Astrocyte (in vitro differentiated cells and primary cell): ENCODE measurements at regions not wholly inside any gene's neighbourhood (a gene's known extent, or its start where the extent isn't known, plus 50 kb on each side); places are given as distances from the start of the nearest gene placed in this dataset.

Experiments used
- DNase-seq: peaks from one replicate; pipeline ENCODE4 v3.0.0-alpha.2; 2010; ENCODE audit warnings: low read depth
- FAIRE-seq: peaks from 2 replicates; lab custom pipeline; 2011; peaks lifted over from hg19 to GRCh38; lab: Jason Lieb, UNC
- H2AFZ ChIP-seq: 2 replicates; pipeline ENCODE4 v1.6.0; 2012; ENCODE audit warnings: low read depth, low read length, inconsistent platforms
- H3K27ac ChIP-seq: 2 replicates; pipeline ENCODE4 v1.5.1; 2011; ENCODE audit warnings: low read depth, low read length, inconsistent platforms
- H3K27me3 ChIP-seq: 2 replicates; pipeline ENCODE4 v1.6.0; 2011; ENCODE audit warnings: low read length, inconsistent platforms; ENCODE audit not compliant: insufficient read depth
- H3K36me3 ChIP-seq: 2 replicates; pipeline ENCODE4 v1.5.1; 2011; ENCODE audit warnings: low read length, inconsistent platforms; ENCODE audit not compliant: insufficient read depth
- H3K4me1 ChIP-seq: 2 replicates; pipeline ENCODE4 v1.5.1; 2011; ENCODE audit warnings: low read length, inconsistent platforms; ENCODE audit not compliant: insufficient read depth
- H3K4me2 ChIP-seq: 2 replicates; pipeline ENCODE4 v1.6.0; 2012; ENCODE audit warnings: low read length, inconsistent platforms
- H3K4me3 ChIP-seq: 2 replicates; pipeline ENCODE4 v1.5.1; 2011; ENCODE audit warnings: low read depth, mild to moderate bottlenecking, low read length, inconsistent platforms; ENCODE audit not compliant: insufficient read depth
- H3K79me2 ChIP-seq: 2 replicates; pipeline ENCODE4 v1.6.0; 2012; ENCODE audit warnings: mild to moderate bottlenecking, low read length, inconsistent platforms; ENCODE audit not compliant: insufficient read depth
- H3K9ac ChIP-seq: 2 replicates; pipeline ENCODE4 v1.6.0; 2012; ENCODE audit warnings: mild to moderate bottlenecking, low read length, inconsistent platforms
- H3K9me3 ChIP-seq: 2 replicates; pipeline ENCODE4 v1.5.1; 2012; ENCODE audit warnings: low read depth, mild to moderate bottlenecking, low read length, inconsistent platforms; ENCODE audit not compliant: insufficient read depth
- H4K20me1 ChIP-seq: 2 replicates; pipeline ENCODE4 v1.6.0; 2012; ENCODE audit warnings: low read length, inconsistent platforms; ENCODE audit not compliant: insufficient read depth
- H3K27ac Mint-ChIP-seq: one replicate; pipeline ENCODE4 v1.8.0; 2021; ENCODE audit warnings: mild to moderate bottlenecking, mixed read lengths; ENCODE audit not compliant: unreplicated experiment
- H3K27me3 Mint-ChIP-seq: one replicate; pipeline ENCODE4 v1.8.0; 2021; ENCODE audit warnings: low read depth, mixed read lengths; ENCODE audit not compliant: unreplicated experiment
- H3K36me3 Mint-ChIP-seq: one replicate; pipeline ENCODE4 v1.8.0; 2021; ENCODE audit warnings: low read depth, mixed read lengths; ENCODE audit not compliant: unreplicated experiment
- H3K4me1 Mint-ChIP-seq: one replicate; pipeline ENCODE4 v1.8.0; 2021; ENCODE audit warnings: low read depth, mixed read lengths; ENCODE audit not compliant: unreplicated experiment
- H3K4me3 Mint-ChIP-seq: one replicate; pipeline ENCODE4 v1.8.0; 2021; ENCODE audit warnings: mild to moderate bottlenecking, moderate library complexity, mixed read lengths; ENCODE audit not compliant: unreplicated experiment
- H3K9me3 Mint-ChIP-seq: one replicate; pipeline ENCODE4 v1.8.0; 2021; ENCODE audit warnings: mild to moderate bottlenecking, mixed read lengths; ENCODE audit not compliant: unreplicated experiment
- EZH2 ChIP-seq: IDR thresholded peaks from 2 replicates; pipeline ENCODE4 v1.6.1; 2012; ENCODE audit warnings: mild to moderate bottlenecking, low read length, inconsistent platforms; ENCODE audit not compliant: insufficient read depth
- TF ChIP-seq, protein P1 (sequence below): IDR thresholded peaks from 2 replicates; pipeline ENCODE4 v1.5.1; 2011; ENCODE audit warnings: low read depth, mild to moderate bottlenecking, inconsistent platforms, low read length, moderate library complexity; ENCODE audit not compliant: insufficient read depth

DNA sequence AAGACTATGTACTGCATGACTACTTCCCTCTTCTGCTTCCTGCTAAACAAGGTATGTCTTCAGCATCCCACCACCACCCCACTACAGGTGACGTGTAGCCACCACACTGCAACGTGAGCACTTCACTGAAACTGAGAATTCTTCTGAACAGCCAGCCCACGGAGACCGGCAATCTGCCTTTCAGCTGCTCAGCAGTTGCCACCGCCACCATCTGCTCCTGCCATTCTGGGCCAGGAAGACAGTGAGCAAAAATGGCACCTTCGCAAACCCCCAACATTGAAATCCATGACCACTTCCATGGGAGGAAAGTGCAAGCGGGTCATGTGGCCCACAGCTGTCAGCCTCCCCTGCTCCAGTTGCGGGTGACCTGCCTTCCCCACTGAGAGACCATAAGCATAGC lies 443.4 kb upstream of the ST8SIA4 start:
- Histone ChIP-seq H3K4me1 (no peaks in the 10 kb centered on the region), H3K4me3 (no peak overlapping the region), H2AFZ (no peak overlapping the region), H3K4me2 (no peak overlapping the region), H3K27ac (no peak overlapping the region), H3K79me2 (no peaks in the 10 kb centered on the region), H3K36me3 (no peaks in the 10 kb centered on the region), H4K20me1 (no peaks in the 10 kb centered on the region), H3K27me3 (no peaks in the 10 kb centered on the region), H3K9ac (no peak overlapping the region), H3K9me3 (no peaks in the 10 kb centered on the region)
- no peak for TF ChIP-seq EZH2
- TF ChIP-seq, protein P1, sequence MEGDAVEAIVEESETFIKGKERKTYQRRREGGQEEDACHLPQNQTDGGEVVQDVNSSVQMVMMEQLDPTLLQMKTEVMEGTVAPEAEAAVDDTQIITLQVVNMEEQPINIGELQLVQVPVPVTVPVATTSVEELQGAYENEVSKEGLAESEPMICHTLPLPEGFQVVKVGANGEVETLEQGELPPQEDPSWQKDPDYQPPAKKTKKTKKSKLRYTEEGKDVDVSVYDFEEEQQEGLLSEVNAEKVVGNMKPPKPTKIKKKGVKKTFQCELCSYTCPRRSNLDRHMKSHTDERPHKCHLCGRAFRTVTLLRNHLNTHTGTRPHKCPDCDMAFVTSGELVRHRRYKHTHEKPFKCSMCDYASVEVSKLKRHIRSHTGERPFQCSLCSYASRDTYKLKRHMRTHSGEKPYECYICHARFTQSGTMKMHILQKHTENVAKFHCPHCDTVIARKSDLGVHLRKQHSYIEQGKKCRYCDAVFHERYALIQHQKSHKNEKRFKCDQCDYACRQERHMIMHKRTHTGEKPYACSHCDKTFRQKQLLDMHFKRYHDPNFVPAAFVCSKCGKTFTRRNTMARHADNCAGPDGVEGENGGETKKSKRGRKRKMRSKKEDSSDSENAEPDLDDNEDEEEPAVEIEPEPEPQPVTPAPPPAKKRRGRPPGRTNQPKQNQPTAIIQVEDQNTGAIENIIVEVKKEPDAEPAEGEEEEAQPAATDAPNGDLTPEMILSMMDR, result no peak
- Mint-ChIP-seq H3K27me3 (no peaks in the 10 kb centered on the region), H3K9me3 (no peaks in the 10 kb centered on the region), H3K4me3 (no peak overlapping the region), H3K36me3 (no peaks in the 10 kb centered on the region), H3K27ac (no peak overlapping the region), H3K4me1 (no peaks in the 10 kb centered on the region)
- DNase-seq, result no peak
- no peak for FAIRE-seq

DNA sequence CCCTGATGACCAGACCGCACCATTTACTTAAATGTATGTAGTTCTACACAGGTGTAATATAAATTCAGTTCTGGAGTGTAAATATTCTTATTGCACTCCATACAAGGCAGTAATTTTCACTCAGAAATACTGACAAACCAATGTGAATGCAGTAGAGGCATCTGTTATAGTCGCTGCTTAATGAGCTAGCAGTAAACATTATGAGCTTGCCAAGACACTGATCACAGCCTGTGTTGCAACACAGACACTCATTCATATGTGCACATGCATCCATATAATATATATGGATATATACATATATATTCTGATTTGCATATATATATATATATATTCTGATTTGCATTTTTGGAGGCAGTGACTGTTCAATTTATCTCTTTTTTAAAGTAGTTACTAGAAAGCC lies 435.1 kb upstream of the ST8SIA4 start:
- H3K9me3 Mint-ChIP-seq, result no peaks in the 10 kb centered on the region
- H3K4me3 Mint-ChIP-seq, result no peak overlapping the region
- DNase-seq, result no peak
- H3K36me3 Mint-ChIP-seq, result no peaks in the 10 kb centered on the region
- H3K27me3 ChIP-seq, result no peaks in the 10 kb centered on the region
- no peak overlapping the region for H3K27ac ChIP-seq
- H3K9ac ChIP-seq, result no peak overlapping the region
- H3K36me3 ChIP-seq, result no peaks in the 10 kb centered on the region
- TF ChIP-seq EZH2, result no peak
- TF ChIP-seq, protein P1, result no peak
- no peaks in the 10 kb centered on the region for H4K20me1 ChIP-seq
- H3K79me2 ChIP-seq, result no peaks in the 10 kb centered on the region
- H3K4me1 Mint-ChIP-seq, result no peaks in the 10 kb centered on the region
- no peak overlapping the region for H3K4me3 ChIP-seq
- no peaks in the 10 kb centered on the region for H3K27me3 Mint-ChIP-seq
- H3K4me2 ChIP-seq, result no peak overlapping the region
- no peaks in the 10 kb centered on the region for H3K9me3 ChIP-seq
- no peak for FAIRE-seq
- no peak overlapping the region for H2AFZ ChIP-seq
- H3K27ac Mint-ChIP-seq, result no peak overlapping the region
- no peaks in the 10 kb centered on the region for H3K4me1 ChIP-seq

DNA sequence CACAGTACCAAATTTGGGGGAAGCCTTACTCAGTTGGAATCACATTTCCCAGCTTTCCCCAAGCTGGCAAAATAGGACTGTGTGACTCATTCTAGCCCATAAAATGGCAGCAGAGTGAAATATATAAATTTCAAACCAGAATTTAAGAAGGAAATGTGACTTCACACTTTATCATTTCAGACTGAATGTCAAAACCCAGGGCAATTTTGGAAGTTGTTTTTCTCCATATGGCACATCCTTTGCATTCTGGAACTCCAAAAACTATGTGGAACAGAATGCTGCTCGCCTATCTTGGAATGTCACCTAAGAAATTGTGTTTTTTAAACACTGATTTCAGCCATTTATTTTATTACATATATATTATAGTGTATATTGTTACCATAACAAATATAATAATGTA lies 424.7 kb upstream of the ST8SIA4 start:
- no peak overlapping the region for H3K4me3 Mint-ChIP-seq
- peaks cover 8% of the 10 kb centered on the region for H3K27me3 Mint-ChIP-seq
- TF ChIP-seq, protein P1, result no peak
- no peak for TF ChIP-seq EZH2
- Histone ChIP-seq H3K4me1 (no peaks in the 10 kb centered on the region), H3K9me3 (no peaks in the 10 kb centered on the region), H2AFZ (no peak overlapping the region), H3K4me3 (no peak overlapping the region), H3K79me2 (no peaks in the 10 kb centered on the region), H3K4me2 (no peak overlapping the region), H3K27me3 (no peaks in the 10 kb centered on the region), H3K36me3 (no peaks in the 10 kb centered on the region), H3K27ac (no peak overlapping the region), H3K9ac (no peak overlapping the region), H4K20me1 (no peaks in the 10 kb centered on the region)
- peaks cover 2% of the 10 kb centered on the region for H3K4me1 Mint-ChIP-seq
- FAIRE-seq (no peak), DNase-seq (no peak)
- no peaks in the 10 kb centered on the region for H3K36me3 Mint-ChIP-seq
- no peak overlapping the region for H3K27ac Mint-ChIP-seq
- H3K9me3 Mint-ChIP-seq, result peaks cover 1% of the 10 kb centered on the region
